ENCODE measurements at regions not wholly inside any gene's neighbourhood (a gene's known extent, or its start where the extent isn't known, plus 50 kb on each side); places are given as distances from the start of the nearest gene placed in this dataset.

DNA sequence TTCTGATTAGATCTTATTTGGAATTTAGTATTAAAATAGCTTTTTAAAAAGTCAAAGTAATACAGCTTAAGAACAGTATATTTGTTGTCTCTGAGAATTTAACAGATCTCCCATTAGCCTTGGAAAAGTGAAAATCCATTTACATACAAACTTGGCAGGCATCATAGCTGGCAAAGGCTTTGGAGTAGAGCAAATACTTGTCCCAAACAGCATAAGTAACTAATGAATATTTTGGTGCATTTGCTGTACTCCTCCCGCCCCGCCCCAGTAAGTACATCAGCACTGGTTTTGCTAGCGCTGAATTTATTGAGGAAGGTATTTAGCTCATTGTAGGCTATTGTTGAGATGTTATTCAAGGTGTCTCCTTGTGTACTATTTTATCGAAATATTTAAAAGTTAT lies 417.7 kb upstream of the KAZN start:
- TF ChIP-seq CTCF (IDR thresholded peaks at IDR 0.05; ENCODE audit: insufficient read depth, low read length, poor library complexity, severe bottlenecking) (no peak), EZH2phosphoT487 (conservative IDR thresholded peaks at IDR 0.05; ENCODE audit: low read length) (no peak)

Measured in SU-DHL-6 (cell line).